Osteoblast (primary cell): ENCODE measurements at regions not wholly inside any gene's neighbourhood (a gene's known extent, or its start where the extent isn't known, plus 50 kb on each side); places are given as distances from the start of the nearest gene placed in this dataset.

Source experiments
- DNase-seq: peaks from one replicate; pipeline ENCODE4 v3.0.0; 2011; ENCODE audit warnings: low spot score, mixed read lengths; ENCODE audit not compliant: insufficient read length; ENCODE audit errors: missing footprints
- H2AFZ ChIP-seq: 2 replicates; pipeline ENCODE4 v1.6.0; 2011; ENCODE audit warnings: mild to moderate bottlenecking, low read length
- H3K27ac ChIP-seq: 2 replicates; pipeline ENCODE4 v1.5.1; 2011; ENCODE audit warnings: mild to moderate bottlenecking, low read depth, low read length, moderate library complexity
- H3K27me3 ChIP-seq: 2 replicates; pipeline ENCODE4 v1.6.0; 2012; ENCODE audit warnings: mild to moderate bottlenecking, control low read depth, inconsistent platforms, low read length, moderate library complexity; ENCODE audit not compliant: insufficient read depth
- H3K36me3 ChIP-seq: 2 replicates; pipeline ENCODE4 v1.5.1; 2011; ENCODE audit warnings: mild to moderate bottlenecking, low read length, control low read depth, moderate library complexity; ENCODE audit not compliant: insufficient read depth
- H3K4me1 ChIP-seq: 2 replicates; pipeline ENCODE4 v1.5.1; 2011; ENCODE audit warnings: mild to moderate bottlenecking, low read length, control low read depth, moderate library complexity; ENCODE audit not compliant: insufficient read depth
- H3K4me2 ChIP-seq: 2 replicates; pipeline ENCODE4 v1.6.0; 2011; ENCODE audit warnings: mild to moderate bottlenecking, low read length; ENCODE audit not compliant: insufficient read depth
- H3K4me3 ChIP-seq: fragments of 200-600 bp; sonication (generic); 3 replicates; pipeline ENCODE4 v1.5.1; 2012; ENCODE audit warnings: mild to moderate bottlenecking, low read length, inconsistent platforms; ENCODE audit not compliant: insufficient read depth
- H3K79me2 ChIP-seq: 2 replicates; pipeline ENCODE4 v1.6.0; 2012; ENCODE audit warnings: mild to moderate bottlenecking, low read length, control low read depth, inconsistent platforms; ENCODE audit not compliant: insufficient read depth
- H3K9me3 ChIP-seq: 2 replicates; pipeline ENCODE4 v1.5.1; 2011; ENCODE audit warnings: low read depth, low read length, control low read depth
- H4K20me1 ChIP-seq: 2 replicates; pipeline ENCODE4 v1.6.0; 2012; ENCODE audit warnings: mild to moderate bottlenecking, low read length, control low read depth; ENCODE audit not compliant: insufficient read depth
- CTCF ChIP-seq: IDR thresholded peaks from 2 replicates; pipeline ENCODE4 v1.5.1; 2011; ENCODE audit warnings: mild to moderate bottlenecking, low read depth, low read length, moderate library complexity; ENCODE audit errors: extremely low read depth

GRCh38 chr11:57920971-57921370, 102.7 kb upstream of the OR9Q1 start:
- no peak for TF ChIP-seq CTCF
- Histone ChIP-seq H3K27ac (no peak overlapping the region), H3K4me2 (no peak overlapping the region), H3K9me3 (no peaks in the 10 kb centered on the region), H3K4me1 (no peaks in the 10 kb centered on the region), H3K4me3 (no peak overlapping the region), H4K20me1 (no peaks in the 10 kb centered on the region), H3K36me3 (no peaks in the 10 kb centered on the region), H3K79me2 (no peaks in the 10 kb centered on the region), H3K27me3 (no peaks in the 10 kb centered on the region), H2AFZ (no peak overlapping the region)
- no peak for DNase-seq

GRCh38 chr11:57932105-57932504, 91.6 kb upstream of the OR9Q1 start:
- no peaks in the 10 kb centered on the region for H3K9me3 ChIP-seq
- DNase-seq: peak; percentile 50

GRCh38 chr11:57935402-57936049, 88.2 kb upstream of the OR9Q1 start:
- Histone ChIP-seq H3K4me1 (no peaks in the 10 kb centered on the region), H3K36me3 (no peaks in the 10 kb centered on the region), H3K9me3 (no peaks in the 10 kb centered on the region), H3K27me3 (no peaks in the 10 kb centered on the region), H3K27ac (no peak overlapping the region), H3K4me3 (no peak overlapping the region), H3K79me2 (no peaks in the 10 kb centered on the region), H3K4me2 (no peak overlapping the region), H2AFZ (no peak overlapping the region), H4K20me1 (no peaks in the 10 kb centered on the region)
- DNase-seq: no peak
- no peak for TF ChIP-seq CTCF

More at GRCh38 chr11:57932105-57932504, 91.6 kb upstream of the OR9Q1 start:
- no peaks in the 10 kb centered on the region for H3K4me1 ChIP-seq
- no peaks in the 10 kb centered on the region for H3K79me2 ChIP-seq
- H2AFZ ChIP-seq: no peak overlapping the region
- no peaks in the 10 kb centered on the region for H3K27me3 ChIP-seq
- H3K4me3 ChIP-seq: no peak overlapping the region
- no peak overlapping the region for H3K4me2 ChIP-seq
- H4K20me1 ChIP-seq: no peaks in the 10 kb centered on the region
- no peaks in the 10 kb centered on the region for H3K36me3 ChIP-seq
- TF ChIP-seq CTCF: no peak
- no peak overlapping the region for H3K27ac ChIP-seq

- no peak overlapping the region for H3K27ac ChIP-seq
- H3K9me3 ChIP-seq: no peaks in the 10 kb centered on the region
- H3K79me2 ChIP-seq: no peaks in the 10 kb centered on the region
- no peaks in the 10 kb centered on the region for H3K36me3 ChIP-seq
- no peaks in the 10 kb centered on the region for H3K27me3 ChIP-seq
- H3K4me3 ChIP-seq: no peak overlapping the region
- TF ChIP-seq CTCF: no peak
- no peak overlapping the region for H3K4me2 ChIP-seq
- DNase-seq: no peak
- no peaks in the 10 kb centered on the region for H3K4me1 ChIP-seq
- H2AFZ ChIP-seq: no peak overlapping the region
- H4K20me1 ChIP-seq: no peaks in the 10 kb centered on the region
These were observed 87.6 kb upstream of the OR9Q1 start for GRCh38 chr11:57936050-57936418.
